ENCODE measurements at regions not wholly inside any gene's neighbourhood (a gene's known extent, or its start where the extent isn't known, plus 50 kb on each side); places are given as distances from the start of the nearest gene placed in this dataset.

DNA sequence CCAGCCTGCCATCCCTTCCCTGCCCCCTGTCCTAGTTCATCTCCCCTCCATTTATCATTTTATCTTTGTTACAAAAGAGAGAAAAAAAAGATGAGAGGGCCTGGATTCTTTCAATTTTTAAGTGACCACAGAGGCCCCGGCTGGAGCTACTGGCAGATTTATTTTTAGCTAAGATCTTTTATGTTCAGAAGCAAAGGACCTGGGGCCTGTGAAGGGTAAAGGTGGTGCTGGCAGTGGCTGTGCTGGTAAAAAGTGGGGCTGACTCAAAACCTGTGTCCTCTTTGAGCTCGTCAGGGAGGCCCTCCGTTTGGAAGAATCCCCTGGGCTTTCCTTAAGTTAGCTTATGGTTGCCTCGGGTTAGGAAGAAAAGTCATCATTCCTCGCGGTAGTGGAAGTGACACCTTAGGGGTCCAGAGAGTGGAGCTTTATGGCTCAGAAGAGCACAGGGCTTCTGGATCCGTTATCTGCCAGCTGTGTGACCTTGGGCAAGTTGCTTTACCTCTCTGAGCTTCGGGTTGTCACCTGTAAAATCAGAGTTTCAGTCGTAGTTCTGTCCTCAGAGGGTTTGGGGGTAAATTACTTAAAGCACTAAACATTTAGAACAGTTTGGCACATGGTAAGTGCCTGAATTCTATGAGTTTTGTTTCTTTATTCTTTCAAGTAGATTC, 923.8 kb upstream of the EEF2KMT start:
- DNase-seq, result no peak

DNA sequence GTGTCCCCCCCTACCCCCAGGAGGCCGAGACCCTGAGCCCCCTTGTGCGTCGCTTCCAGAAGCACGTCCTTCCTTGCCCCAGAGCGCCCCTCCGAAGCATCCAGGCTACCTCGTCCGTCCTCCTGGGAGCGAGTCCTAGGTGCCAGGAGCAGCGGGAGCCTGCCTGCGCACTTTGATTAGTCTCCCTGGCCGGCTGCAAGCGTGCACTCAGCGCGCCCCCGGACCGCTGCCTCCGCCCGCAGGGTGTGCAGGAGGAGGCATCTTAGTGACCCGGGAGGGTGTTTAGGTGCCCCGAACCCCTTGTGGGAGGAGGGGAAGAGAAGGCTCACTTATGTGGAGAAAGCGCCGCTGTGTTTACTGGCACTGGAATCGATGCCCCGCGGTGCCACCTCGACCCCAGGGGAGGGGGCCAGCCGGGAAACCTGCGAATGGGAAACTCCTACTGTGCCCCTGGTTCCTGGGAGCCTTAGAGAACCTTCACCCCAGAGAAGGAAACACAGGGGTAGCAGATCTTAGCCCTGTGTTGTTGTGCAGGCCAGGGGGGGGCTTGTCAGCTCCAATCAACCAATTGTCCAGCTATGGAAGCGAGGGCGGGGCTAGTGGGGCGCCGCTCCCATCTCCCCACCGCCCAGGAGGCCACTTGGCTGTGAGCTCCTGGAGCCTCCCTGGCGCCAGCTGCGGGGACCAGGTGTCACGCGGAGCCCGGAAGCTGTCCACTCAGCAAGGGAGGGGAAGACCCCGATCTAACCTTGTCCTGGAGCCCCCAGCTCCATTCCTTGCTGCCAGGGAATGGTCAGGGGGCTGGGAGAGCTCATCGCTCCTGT, 922.8 kb upstream of the EEF2KMT start:
- no peak for DNase-seq

DNA sequence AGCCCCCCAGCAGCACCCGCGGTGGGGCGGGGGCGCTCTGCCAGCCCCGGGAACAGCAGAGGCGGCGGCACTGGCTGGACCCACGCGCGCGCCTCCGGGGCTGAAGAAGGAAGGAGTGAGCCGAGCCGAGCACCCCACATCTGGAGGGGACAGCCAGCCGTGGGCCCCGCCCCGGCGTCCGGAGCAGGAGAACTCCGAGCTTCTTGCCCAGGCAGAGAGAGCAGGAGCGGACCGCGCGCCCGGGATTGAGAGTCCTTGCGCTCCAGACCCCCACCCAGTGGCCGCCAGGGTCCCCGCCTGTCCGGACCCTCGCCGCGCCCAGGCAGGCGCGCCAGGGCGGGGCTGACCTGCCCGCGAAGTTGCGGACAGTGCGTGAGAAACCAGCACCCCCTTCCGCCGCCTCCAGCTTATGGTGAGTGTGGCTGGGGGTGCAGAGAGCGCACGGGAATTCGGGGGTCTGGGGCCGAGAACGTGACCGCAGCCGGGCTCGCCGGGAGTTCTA, 921.9 kb upstream of the EEF2KMT start:
- DNase-seq, result no peak

DNA sequence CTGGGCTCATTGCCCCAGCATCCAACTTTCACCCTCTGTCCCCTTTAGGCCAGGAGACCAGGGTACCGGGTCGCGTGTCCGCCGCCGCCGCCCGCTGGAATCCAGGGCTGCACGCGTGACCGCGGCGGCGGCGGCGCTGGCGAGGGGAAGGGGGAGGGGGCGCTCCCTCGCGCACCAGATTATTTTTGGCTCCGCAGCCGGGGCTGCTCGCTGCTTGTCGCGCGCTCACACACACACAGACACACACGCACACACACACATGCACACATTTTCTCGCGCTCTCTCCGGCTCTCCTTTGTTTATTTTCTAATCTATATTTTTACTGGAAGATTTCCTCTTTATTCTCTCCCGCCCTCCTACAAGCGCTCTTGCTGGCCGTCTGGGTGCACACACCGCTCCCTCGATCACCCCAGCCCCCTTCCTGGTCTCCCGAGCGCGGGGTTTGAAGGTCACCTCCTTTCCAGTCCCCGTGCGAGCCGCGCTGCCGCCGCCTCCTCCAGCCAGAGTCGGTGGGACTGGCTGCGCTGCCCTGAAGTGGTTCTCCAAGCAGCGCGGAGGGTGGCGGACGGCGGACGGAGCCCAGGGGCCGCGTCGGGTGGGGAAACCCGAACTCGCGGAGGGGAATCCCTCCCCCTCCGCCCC, 921.4 kb upstream of the EEF2KMT start:
- DNase-seq, result no peak

DNA sequence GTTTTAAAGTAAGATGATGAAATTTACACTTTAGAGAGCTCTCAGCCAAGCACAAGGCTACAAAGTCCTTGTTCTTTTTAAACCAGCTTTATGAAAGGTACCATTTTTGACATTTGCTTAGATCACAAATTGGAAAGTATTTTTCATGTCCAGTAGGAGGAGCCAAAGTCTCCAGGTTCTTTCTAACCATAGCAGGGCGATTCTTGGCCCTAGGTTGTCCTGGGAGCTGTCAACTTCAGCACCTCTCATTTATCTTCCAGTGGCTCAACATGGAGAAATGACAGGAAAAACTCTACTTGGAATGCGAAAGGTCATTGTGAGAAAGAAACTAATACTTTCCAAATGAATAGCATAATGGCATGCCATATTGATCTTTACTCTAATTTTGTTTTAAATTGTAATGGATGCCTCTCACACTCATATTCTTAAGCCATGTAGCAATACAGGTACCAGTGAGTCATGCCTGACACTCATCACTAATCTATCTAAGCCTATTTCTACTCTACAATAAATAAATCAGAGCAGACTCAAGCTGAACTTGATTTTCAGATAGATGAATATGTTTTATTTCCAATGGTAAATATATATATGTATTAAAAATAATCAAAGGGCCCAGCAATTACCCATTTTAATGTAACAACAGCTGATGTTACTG, 919.1 kb upstream of the EEF2KMT start:
- DNase-seq, result no peak

DNA sequence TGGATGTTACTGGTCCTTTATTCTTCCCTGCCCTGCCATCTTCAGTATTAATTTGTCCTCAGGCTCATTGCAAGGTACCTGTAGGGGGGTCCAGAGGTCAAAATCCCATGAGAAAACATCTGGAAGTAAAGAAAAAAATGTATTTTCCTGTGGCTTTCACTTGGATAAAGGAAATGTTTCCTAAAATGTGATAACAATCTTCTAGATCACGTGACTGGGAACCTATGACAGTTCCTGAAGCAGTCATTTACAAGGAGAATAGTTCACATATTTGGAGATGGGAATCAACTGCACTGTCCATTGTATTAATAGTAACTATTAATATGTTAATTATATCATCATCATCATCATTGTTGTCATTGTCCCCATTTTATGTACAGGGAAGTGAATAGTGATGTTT, 915.1 kb upstream of the EEF2KMT start:
- DNase-seq, result no peak

DNA sequence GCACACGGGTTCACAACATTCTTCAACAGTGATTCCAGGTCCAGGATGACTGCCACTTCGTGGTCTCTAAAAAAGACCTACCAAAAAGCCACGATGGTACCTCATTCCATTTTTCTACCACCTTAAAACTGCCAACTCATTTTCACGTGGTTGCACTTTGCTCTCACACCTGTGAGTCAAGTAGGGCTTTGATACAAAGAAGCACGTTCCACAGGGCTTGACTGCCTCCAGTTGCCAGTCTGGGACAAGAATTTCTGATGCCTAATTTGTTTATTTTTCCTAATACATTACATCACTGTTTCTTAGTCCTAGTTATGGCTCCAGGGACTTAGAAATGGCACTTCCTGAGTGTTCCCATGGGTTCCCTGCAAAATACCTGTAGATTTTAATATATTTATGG, 911.6 kb upstream of the EEF2KMT start:
- no peak for DNase-seq

DNA sequence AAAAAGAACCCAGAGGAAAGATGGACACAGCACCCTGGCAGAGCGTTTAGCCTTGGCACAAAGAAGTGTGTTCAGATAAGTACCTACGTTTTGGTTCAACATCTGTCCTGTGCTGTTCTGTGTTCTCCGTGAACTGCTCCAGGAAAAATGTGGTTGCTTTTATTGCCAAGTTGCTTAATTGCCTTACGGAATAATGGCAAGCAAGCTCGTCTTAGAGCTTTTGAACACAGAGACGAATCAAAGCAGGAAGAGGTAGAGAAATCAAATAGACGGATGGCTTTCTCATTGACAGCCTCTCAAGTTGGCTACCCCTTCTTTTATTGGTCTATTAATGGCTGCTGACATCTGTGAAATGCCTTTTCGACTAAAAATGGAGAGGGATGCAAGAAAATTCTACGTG, 911.1 kb upstream of the EEF2KMT start:
- DNase-seq, result no peak

DNA sequence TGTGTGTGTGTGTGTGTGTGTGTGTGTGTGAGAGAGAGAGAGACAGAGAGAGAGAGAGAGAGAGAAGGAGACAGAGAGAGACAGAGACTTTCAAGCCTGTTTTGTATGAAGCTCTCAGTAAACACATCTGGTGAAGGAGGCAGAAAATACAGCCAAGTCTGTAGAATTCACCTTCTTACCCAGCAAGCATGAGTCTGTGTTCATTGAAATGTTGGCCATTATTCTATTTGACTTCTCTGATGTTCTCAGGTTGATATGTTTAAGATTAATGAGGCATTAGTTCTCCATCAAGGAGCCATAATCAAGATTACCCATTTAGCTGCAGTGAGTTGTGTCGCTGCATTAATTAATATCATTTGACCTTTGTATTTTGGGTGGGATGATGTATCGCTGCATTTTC, 895.8 kb upstream of the EEF2KMT start:
- no peak for DNase-seq

DNA sequence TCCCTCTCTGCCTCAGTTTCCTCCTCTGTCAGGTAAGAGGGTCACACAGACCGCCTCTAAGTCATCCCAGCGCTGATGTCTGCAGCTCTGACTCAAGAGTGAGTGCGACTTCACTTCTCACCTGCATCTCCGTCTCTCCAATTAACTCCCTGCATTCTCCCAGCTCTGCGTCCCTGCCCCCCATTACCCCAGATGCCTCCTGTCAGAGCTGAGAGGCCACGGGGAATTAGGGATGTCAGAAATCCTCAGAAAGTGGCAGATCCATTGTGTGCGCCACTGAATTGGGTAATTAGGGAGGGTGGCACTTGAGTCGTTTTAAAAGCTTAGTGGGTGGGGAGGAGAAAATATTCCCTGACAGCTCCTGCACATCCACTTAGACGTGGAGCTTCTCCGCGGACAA, 885.4 kb upstream of the EEF2KMT start:
- no peak for DNase-seq

DNA sequence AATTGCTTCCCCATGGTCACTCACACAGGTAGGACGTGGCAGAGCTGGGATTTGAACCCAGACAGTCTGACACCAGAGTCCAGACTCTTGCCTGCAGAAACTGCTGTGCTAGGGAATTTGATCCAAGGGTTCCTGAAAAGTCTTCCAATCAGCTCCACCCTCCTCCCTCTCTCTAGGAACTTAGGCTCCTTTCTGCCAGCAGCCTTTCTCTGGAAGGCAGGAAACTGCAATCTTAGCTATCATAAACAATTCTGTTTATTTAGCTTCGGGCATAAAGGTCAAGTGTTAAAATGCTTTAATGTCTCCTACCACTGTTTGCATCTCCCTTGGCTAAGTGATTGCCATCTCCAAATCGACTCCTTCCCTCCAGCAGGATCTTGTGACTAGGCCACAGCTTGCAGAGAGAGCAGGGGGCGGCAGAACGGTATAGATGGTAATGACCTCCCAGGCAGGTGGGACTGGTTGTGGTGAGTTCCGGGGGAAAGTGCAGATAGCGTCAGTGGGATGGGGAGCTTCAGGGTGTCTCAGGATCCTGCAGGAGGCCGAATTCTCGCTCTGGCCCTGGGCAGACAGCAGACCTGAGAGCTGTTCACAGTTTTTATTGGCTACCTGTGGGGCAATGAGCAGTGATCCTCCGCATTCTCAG, 882.4 kb upstream of the EEF2KMT start:
- DNase-seq, result no peak

DNA sequence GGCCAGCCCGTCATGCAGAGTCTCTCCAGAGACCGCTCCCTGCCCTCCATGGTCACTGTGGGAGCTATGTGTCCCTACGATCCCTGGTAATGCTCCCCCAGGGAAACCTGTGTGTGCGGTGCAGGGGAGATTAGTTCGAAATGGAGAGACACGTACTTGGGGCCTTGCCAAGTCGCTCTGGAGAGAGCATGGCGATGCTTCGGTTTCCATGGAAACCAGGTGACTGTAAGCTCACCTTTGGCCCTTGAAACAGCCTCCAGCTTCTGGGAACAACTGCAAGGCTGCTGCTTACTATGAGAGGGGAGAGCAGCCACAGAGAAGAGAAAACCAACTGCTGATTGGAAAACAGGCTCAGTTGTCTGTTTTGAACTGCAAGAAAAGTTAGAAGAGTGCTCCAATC, 879.7 kb upstream of the EEF2KMT start:
- no peak for DNase-seq

DNA sequence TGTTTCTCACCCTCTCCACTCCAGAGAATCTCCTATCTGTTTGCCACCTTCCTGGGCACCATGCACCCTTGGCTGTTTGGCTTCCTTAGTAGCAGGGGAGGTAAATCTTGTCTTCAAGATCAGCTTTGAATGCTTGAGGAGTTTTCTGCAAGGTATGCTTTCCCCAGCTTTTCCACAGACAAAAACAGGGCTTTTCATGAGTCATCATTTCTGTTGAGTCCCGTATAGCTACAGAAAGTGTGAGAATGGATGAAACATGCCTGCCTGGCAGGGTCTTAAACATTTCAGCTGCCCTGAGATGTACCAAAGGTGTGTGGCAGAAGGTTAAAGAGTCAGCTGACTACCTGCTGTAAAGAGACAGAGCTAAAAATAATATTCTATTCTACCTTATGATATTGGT, 875.2 kb upstream of the EEF2KMT start:
- no peak for DNase-seq

DNA sequence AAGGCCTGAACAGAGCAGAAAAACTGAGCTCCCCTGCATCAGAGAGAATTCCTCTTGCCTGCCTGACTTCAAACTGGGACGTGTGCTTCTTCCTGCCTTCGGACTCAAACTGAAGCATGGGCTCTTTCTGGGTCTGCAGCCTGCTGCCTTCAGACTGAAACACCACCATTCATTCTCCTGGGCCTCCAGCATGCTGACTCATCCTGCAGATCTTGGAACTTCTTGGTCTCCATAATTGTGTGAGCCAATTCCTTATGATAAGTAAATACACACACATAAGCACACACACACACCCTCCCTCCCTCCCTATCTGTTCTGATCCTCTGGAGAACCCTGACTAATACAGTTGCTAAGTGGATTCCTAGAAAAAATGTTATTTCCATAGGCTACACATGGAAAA, 874.3 kb upstream of the EEF2KMT start:
- DNase-seq, result no peak

DNA sequence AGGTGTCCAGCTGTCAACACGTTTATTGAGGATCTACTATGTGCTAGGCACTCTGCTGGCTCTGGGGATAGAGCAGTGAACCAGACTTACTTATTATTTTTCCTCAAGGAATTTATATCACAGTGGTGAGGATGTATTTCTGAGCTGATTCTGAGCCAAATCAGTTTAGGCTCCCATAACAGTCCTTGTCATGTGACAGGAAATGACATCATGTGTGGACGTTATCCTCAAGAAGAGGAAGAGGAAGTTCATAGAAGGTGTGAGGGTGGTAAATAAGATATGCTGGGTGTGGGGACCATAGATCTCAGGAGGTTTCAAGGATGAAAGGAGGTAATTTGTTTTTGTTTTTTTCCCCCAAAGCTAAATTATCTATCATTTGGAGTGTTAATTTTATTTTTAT, 873.5 kb upstream of the EEF2KMT start:
- no peak for DNase-seq

DNA sequence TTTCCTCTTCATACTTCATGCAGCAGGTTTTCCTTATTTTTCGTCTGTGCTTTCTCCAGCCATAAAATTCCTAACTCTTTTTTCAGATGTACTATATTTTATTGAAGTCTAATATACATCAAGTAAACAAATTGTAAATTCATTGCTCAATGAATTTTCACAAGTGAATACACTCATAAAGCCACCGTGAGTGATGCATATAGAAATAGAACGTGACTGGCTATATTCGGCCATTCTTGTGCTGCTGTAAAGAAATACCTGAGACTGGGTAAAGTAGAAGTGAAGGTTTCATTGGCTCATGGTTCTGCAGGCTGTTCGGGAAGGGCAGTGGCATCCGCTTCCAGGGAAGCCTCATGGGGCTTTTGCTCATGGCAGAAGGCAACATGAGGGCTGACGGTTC, 868.4 kb upstream of the EEF2KMT start:
- no peak for DNase-seq

DNA sequence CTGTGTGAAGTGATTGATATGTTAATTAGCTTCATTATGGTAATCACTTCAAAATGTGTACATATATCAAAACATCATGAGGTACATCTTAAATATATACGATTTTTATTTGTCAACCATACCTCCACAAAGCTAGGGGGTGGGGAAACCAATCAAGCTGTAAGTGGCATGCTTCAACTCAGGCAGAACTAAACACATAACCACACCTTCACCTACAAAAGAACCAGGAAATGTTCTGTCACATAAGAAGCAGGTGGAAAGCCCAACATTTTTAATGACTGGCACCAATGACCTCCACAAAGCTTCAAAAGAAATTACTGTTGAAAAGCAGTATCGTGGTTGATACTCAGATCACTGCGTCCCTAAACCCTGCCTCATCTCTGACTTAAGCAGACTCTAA, 867.7 kb upstream of the EEF2KMT start:
- DNase-seq, result no peak

DNA sequence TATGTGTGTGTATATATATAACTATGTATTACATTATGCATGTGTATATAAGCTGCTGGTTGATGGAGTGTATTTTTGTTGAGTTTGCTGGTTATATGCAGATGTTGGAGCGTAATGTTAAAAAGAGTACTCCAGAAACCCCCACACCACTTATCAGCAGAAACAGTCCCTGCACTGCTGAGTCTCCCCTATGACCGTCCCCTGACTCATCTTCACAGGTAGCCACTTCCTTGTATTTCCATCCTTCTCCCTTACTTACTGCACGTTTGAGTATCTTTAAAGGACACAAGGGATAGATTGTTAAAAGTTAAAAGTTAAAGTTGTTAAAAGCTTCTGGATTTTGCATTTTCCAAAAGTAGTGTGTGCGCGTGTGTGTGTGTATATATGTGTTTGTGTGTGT, 853.9 kb upstream of the EEF2KMT start:
- DNase-seq, result no peak

DNA sequence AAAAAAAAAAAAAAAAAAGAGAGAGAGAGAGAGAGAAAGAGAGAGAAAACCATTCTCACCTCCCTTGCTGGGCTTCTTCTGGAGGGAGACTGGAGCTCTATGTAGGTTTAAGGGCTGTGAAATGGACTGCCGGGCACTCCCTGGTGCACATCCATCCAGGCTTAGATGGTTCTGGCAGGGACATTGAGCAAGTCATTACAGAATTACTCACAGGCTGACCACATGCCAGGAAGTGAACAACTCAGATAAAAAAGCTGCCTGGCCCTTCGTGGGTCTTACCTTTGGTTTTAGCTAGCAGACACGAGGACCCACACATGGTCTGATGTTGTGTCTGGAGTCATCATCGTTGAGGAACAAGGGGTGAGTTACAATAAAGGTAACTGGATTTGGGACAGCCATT, 847.4 kb upstream of the EEF2KMT start:
- no peak for DNase-seq

DNA sequence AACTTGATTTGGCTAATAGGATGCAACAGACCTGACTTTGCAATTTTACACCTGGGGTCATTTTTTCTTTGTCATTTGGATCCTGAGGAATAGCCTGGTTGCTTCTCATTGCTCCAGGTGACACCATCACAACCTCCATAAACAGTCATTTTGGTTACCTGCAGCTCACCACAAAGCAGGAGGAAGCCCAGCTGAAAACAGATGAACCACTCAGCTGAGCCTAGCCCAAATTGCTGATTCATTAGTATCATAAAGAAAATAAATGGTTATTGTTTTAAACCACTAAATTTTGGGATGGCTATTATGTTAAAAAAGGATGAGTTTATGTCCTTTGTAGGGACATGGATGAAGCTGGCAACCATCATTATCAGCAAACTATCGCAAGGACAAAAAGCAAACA, 841.0 kb upstream of the EEF2KMT start:
- no peak for DNase-seq

DNA sequence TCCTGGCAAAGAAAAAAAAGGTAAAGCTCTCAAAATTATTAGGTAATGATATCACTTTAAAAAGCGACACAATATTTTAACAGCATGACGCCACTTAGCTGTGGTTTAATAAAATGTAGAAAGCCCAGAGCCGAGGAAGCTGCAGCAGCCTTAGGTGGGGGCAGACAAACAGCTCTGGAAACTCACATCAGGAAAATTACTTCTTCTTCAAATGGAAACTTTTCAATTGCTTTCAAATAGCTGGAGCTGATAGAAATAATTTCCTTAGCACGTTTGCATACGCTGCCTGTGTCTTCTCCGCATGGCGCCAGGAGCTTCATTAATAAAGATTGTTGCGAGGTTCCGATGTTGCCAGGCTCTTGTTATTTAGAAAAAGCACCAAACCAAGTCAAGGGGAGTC, 835.3 kb upstream of the EEF2KMT start:
- DNase-seq, result no peak

DNA sequence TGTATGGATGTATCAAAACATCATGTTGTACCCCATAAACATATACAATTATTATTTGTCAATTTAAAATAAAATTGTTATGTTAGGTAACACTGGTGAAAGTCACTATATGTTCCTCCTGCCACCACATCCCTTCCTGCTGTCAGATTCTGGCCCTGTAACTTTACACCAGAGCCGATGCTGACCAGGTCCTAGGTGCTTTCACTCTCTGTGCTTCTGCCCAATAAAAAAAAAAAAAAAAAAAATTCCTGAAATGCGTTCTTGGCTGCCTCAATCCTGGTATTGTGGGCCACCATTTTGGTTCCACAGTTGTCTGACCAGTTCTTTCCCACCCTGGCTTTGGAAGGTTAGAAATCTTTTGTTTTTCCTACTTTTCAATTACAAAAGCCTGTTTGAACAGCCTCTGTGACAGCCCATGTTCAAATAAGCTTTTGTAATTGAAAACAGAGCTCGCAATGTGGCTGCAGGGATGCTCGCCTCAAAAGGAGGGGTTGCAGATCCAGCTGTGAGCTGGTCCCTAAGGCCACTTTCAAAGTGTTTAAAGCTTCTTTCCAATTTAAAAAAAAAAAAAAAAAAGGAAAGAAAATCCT, 831.0 kb upstream of the EEF2KMT start:
- no peak for DNase-seq

DNA sequence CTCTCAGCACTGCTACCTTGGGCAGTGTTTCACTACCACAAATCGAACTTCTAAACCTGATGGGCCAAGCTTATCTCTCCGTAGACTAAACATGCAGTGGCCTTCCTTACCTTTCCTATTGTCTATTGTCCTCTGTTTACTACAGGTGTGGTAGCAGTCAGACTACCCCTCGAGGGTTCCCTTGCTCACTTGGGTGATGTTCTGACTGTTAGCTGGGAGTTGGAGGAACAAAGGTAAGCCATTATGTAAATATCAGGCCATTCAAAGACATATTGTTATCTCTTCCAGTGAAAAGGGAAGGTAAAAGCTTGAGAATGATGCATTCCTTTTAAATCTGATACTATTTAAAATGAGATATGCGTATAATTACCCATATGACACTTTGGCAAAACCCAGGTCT, 828.3 kb upstream of the EEF2KMT start:
- no peak for DNase-seq
